GM18858 (cell line): ENCODE measurements at regions not wholly inside any gene's neighbourhood (a gene's known extent, or its start where the extent isn't known, plus 50 kb on each side); places are given as distances from the start of the nearest gene placed in this dataset.
A peak's percentile ranks its signal among the peaks of the same experiment; 100 is the strongest.

ENCODE experiments used
- ATAC-seq: cut with Tn5 transposase; IDR thresholded peaks from one replicate; pipeline ENCODE4 v1.9.1; 2021; ENCODE audit not compliant: unreplicated experiment

DNA sequence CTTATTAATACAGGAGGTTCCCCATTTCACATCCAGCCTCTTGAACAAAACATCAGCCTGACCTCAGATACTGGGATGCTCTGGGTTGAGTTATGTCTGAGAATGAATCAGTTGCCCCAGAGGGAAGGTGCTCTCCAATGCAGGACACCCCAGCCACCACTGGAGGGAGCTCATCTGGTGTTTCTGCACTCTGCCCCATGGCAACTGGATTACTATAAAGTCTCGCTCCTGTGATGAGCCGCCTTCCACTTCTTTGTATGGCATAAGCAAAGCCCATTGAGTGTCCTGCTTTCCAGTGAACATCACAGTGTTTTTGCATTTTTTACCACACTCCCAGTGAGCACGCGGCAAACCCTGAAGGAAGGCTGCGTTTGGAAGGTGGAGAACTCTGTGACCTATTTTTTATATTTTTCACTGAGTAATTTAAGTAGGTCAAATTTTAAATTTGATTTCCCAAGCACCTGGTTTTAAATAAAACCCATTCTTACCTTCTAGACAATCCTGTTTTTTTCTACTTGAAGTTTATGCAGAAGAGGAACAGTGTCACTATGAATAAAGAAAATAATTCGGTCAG, 176.9 kb upstream of the WWC1 start:
- ATAC-seq = peak; percentile 89

DNA sequence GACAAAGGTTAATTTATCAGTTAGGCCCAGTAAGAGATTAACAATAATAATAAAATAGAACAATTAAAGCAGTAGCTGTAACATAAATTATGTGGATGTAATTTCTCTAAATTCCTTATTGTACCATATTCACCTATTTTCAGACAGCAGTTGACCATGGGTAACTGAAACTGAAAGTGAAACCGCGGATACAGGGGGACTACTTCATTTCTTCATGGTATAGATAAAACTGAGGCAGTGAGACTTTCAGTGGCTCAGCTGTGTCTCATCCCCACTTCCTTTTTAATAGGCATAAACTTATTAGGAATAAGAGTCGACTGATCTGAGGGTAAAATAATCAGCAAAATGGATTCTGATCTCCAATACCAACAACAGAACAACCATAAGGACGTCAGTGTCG, 174.0 kb upstream of the WWC1 start:
- ATAC-seq = no peak

DNA sequence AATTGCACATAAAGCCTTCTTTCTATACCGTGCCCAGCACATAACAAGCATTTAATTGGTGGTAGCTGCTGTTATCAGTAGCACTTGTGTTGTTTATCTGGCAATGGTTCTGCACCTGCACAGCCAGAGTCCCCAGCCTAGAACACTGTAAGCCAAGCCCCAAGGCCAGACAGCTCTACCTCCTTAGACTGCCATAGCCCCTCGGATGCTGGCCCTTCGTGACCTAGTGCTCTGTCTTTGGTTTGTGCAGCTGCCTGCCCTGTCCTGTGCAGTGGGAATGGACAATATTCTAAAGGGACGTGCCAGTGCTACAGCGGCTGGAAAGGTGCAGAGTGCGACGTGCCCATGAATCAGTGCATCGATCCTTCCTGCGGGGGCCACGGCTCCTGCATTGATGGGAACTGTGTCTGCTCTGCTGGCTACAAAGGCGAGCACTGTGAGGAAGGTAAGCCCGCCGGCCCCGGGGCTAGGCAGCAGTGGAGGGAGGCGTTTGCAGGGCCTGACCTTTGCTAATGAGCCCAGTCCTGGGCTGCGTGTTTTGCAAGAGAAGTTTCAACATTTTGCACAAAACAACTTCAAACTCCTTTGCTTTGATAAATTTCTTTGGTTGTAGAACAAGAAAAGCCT, 173.3 kb upstream of the WWC1 start:
- no peak for ATAC-seq

DNA sequence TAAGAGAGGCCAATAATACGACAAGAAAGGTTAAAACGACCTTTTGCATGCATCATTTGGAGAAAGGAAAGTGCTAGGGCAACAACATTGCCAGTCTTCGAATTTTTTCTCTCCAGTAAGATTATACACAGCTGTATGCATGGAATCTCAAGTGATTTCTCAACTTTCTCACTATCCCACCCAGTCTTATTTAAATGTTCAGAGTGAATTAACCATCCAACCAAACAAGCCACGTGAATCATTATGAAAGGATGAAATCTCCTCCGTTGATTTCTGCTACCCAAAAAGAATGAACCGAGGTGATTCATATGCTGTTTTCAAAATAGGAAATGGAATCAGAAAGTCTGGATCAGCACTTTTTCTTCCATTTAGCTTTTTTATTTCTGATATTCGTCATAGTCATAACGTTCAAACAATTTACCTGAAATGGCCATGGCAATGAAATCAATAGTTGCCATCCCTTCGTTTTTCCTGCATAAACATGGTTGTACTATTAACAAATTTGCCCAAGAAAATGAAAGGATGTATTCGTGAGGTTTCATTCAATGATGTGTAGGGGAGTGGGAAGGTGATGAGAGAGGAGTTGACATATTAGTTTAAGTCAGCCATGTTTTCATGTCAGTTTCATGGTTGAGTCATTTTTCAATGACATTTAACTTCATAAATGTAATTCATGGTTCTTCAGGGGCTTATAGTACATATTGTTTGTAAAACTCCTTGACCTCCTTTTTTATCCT, 170.9 kb upstream of the WWC1 start:
- ATAC-seq = no peak

DNA sequence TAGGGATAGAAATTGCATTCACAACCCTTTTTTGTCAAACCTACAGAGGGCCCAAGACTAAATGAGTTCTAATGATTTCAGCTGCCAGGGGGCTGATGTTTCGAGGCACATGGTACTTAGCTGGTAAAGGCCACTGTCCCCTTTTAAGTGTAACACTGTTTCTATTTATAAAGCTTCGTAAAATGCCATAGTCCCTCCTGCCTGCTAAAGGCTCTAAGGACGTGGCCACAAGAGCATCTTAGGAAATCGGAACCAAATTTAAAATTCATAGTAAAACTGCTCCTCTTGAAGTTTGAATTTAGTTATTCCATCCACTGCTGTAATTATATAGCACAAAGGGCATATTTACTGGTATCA, 170.3 kb upstream of the WWC1 start:
- ATAC-seq = no peak

DNA sequence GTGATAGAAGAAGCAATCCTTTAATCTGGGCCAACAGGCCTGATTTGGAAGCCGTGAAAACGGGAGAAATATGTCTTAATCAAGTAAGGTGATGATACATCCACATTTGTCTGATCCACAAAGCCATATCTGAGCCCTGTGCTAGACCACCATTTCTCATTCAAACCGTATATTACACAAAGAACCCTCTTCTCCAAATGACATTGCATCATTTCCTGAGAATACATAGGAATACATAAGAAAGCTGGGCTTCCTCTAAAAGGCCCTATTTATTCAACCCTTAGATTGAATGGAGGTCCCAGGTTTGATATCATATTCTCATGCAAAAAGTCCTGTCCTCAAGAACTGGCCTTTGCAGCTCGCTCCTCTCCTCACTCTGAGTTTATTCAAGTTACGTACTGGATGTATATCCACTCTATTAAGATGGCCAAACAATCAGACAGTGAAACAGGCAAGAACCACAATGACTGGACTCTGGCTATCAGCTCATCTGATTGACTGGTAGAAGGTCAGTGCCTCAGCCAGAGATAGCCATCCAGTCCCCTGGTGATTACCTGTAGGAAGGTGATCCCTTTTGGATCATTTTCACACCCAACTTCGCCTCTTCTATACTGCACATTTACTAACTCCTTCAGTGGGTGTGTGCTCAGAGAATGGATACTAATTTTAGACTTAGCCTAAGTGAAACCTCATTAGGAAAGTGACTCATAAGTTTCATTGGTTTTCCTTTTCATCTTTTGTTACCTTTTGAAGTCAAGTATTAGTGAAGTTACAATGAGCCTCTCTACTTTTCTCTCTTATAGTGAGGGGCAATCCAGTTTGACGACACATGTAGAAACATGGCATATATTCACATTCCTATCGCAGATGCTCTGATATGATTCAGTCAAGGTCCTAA, 167.6 kb upstream of the WWC1 start:
- peak; percentile 95 for ATAC-seq

DNA sequence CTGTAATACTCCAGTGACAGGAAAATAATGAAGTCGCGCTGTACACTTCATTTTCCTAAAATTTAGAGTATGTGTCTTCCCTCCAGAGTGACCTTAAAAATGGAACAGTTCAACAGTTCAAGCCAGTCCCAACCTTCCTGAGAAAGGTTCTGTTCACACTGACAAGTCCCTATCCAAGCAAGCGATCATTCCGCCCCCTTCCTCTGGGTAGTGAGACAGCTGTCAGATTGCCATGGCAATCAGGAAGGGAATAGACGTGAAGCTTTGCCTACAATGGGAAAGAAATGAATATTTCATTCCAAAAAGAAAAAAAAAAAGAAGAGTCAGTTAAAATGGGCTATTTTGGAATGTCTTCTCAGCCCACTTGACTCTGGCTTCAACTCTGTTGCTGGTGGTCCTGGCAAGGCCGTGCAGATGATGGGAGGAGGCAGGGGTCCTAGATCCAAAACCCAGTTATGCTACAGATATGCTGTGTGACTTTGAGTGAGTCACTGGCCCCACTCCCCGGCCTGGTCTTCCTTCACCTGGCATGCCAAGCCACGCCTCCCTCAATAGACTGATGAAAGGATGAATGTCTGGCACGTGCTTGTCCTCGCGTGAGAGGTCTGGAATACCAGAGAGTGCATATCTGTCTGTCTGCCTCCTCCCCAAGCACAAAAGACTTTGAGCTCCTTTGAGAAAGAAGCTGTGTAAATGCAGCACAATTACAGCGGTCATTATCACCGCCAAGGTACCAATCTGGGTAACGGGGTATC, 165.8 kb upstream of the WWC1 start:
- ATAC-seq = no peak

DNA sequence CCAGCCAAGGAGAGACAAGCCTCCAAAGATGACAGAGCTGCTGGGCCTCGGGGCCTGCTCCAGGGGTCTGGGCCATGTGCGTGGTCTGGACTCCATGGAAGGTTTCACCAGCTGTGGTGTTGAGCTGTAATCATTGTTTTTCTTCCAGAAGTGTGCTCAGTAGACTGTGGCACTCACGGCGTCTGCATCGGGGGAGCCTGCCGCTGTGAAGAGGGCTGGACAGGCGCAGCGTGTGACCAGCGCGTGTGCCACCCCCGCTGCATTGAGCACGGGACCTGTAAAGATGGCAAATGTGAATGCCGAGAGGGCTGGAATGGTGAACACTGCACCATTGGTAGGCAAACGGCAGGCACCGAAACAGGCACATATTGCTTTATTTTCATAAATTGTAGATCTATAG, 164.8 kb upstream of the WWC1 start:
- no peak for ATAC-seq

DNA sequence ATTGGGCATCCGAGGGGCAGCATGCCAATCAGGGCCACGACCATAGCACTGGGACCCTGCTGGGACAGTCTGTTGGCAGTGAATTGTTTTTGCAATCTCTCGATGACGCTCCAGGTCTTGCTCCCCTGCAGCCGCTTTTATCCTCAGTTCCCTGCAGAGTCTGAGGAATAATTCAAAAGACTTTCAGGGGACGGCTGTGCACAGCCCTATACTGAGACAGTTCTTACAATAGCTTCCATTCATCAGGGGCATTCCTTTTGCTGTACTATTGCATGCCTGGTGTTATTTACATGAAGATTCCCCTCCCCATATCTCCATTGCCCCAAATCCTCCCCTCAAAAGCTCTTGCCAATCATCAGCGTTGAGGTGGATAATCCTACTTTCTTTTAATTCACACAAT, 163.3 kb upstream of the WWC1 start:
- ATAC-seq = no peak

DNA sequence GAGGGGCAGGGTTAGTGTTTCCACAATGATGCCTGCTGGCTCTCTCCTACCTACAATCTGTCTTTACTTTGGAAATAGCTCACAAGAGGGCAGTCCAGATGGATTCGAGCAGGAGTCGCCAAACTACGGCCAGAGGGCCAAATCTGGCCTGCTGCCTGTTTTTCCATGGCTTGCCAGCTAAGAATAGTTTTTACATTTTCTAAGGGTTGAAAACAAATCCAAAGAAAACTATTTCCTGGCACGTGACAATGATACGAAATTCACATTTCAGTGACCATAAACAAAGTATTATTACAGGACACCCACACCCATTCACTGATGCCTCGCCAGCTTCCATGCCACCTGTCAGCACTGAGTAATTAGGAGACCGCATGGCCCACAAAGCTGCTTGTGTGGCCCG, 162.9 kb upstream of the WWC1 start:
- ATAC-seq = no peak

DNA sequence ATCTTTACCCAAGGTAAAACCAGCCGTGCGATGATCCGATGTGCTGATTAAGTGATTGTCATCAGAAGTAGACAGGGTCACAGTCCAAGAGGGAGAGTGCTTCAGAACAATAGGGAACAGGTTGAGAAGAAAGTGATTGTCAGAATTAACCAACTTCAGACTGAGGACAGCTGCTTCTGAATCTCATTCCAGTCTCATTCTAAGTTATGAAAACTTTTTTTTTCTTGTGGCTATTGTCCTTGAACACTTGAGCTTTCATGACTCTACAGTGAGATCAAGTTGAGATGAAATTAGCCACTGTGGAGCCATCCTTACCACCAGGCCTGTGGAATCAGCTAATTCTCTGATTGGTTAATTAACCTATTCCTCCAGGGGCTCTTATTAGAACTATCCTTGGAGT, 159.9 kb upstream of the WWC1 start:
- ATAC-seq = no peak

DNA sequence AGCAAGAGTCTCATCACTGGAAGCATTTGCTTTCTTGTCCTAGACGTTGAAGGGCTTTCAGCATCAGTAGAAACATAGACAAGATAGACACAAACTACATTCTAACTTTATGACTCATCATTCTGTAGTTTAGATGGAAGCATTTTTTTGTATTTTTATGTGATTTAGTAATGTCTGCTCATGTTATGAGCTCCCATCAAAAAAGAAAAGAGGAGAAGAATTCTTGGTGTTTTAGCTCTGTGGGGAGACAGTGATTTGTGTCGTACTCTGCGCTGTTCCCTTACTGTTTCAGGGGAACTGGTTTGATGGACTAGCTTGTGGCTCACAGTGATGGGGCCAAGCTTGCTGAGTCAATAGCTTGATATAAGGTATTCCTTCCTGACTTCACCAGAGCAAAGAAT, 159.2 kb upstream of the WWC1 start:
- ATAC-seq = no peak

DNA sequence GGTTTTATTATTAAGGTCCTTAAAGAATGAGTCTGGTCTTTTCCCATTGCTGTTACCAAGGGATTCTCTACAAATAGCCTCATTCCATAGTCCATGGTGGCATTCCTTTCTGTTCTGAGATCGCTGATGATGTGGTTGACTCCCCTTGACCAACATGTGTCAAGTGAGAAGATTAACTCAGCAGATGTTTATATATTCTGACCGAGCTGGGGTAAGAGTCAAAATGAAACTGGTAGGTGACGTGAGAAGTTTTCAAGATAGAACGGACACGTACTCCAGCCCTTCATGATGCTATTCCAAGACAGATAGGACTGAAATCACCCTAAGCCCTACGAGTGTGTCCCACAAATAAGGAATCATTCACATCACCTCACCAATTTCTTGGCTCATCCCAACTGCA, 155.5 kb upstream of the WWC1 start:
- ATAC-seq = peak; percentile 97

DNA sequence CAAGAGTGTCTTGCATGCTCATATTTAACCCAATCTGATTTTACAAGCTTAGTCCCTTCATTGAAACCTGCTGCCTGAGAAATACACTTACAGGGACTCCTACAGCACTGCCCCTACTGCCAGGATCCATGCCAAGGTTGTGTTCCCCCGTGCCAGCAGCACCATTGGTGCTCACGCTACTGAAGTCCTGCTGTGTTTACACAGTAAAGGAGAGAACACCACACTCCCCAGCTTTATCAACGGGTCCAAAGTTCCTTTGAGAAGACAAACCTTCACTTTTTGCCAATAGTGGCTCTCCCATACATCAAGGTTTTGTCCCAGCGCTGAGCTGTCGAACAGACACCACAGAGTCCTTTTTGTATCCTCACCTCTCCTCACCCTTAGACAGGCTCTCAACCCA, 155.1 kb upstream of the WWC1 start:
- no peak for ATAC-seq

DNA sequence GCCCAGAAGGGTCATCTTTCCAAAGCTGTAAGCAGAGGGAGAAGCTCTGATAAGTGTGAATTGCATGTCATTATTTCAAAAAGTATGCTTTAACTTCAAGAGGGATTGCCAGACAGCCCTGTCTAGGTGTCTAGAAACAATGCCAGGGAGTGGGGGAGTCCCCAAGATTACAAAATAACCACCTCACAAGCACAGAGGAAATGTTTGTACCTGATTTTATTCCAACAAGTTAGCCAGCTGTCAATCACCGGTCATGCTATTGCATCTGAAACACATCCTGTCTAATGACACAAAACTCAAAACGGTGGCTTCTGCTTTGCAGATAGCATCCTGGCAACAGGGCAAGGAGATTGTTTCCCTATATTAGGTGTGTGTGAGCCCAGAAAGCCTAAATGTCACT, 154.2 kb upstream of the WWC1 start:
- ATAC-seq = peak; percentile 40

DNA sequence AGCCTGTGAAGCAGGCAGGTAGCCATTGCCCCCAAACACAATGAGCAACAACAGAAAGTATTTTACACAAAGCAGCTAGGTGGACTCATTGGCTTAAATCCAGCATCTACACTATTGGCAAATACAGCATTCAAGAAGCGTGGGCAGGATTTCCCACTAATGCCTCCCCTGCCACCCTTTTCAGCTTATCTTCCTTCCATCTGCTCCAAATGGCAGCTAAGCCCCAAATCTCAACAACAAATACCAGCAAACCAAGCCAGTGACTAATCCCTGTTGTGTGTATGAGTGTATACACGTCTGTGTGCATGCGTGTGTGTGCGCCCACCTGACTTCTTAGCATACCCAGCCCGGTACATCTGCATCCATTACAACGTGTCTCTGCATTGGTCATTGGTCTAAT, 151.2 kb upstream of the WWC1 start:
- no peak for ATAC-seq

DNA sequence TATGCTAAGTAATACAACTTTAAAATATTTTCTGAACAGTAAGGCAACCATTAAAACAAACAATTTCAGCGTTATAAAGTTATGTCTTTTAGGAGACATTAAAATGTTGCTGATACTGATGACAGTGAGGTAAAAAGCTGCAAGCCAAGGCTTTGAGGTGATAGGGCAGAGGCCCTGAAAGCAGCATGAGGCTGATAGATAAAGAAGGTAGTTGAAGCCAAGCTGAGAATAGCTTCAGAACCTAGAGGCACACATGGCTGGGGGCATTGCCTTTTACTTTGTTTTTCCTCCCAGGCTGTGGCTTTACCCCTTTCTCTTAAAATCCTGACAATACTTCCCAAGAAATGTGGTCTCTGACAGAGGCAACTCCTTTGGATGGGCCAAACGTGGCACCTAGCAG, 149.0 kb upstream of the WWC1 start:
- no peak for ATAC-seq

DNA sequence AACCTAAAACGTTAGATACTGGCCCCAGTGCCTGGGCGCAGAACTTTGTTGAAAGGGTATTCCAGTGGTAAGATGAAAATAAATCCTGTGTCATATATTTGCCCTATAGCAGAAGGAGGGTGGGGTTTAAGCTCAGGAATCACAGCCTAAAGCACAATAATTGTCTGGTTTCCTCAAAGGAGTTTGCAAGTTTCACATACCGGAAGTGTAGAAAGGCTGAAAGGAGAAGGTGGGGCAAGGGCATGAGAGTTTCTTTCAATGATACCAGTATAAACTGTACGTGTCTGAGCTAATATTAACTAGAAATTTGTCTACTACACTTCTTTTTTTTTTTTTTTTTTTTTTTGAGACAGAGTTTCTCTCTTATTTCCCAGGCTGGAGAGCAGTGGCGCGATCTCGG, 147.9 kb upstream of the WWC1 start:
- ATAC-seq = peak; percentile 51

DNA sequence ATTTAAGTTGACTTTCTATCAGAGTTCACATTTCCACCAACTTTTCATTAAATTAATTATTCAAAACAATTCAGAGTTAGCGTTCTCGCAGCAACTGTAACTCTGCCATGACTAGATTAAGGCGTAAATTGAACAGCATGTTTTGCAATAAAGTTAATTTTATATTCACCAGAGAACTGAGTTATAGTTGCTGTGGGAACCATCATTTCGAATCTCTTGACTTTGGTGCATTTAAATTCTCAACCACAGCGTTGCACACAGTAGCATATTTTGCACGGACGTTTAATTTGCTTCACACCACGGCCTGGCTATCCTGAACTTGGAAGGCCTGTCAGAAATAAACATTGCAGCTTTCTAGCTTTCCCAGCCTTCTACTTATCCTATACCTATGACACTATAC, 144.3 kb upstream of the WWC1 start:
- ATAC-seq = no peak

DNA sequence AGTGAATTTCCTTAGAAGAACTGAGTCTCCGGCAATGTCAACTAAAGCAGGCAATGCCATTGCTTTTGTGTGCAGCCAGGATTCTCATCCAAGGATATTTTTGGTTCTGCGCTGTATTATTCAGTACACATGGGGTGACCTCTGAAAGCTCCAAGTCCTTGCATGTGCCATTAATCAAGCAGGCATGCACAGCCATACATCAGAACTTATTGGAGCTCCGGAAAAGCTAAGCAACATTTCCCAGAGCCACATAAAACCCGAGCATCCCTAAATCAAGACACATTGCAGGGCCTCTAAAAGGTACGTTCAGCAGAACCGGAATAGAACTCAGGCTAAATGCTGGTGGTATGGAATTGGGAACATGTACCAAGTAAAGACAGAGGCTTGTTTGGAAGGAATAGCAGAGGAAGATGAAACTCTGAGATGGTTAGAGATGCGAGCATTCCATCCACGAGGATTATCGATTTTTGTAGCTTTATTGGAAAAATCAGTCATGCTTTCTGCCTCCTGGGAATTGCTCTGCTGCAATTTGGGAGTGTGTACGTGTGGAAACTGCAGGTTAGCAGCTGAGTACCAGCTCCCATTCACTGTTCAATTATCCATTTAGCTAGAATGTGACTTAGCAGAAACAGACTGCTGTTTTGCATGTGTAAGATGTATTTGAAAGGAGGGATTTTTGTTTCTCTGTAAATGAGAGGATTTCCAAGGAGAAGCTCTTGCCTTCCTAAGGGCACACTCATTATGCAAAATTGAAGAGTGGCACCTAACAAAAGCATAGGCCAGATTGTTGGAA, 143.7 kb upstream of the WWC1 start:
- no peak for ATAC-seq
